Dedifferentiated amniotic fluid mesenchymal stem cell (primary cell): ENCODE measurements at regions not wholly inside any gene's neighbourhood (a gene's known extent, or its start where the extent isn't known, plus 50 kb on each side); places are given as distances from the start of the nearest gene placed in this dataset.
"Not testable (repeated sequence)": the region's sequence is repeated elsewhere in the genome, so short reads cannot be mapped to it uniquely, and the experiment has no call there.

Experiments
- DNase-seq: peaks from one replicate; pipeline ENCODE4 v3.0.0-alpha.2; 2016; ENCODE audit errors: extremely low spot score

GRCh38 chr13:37226971-37227370 lies 121.5 kb upstream of the CSNK1A1L start:
- DNase-seq: no peak

- no peak for DNase-seq
Measured at GRCh38 chr13:37225414-37226070, 120.1 kb upstream of the CSNK1A1L start.

GRCh38 chr13:37216331-37216730 lies 110.9 kb upstream of the CSNK1A1L start:
- no peak for DNase-seq

- no peak for DNase-seq
Measured at GRCh38 chr13:37212826-37213225, 107.4 kb upstream of the CSNK1A1L start.

- DNase-seq: no peak
Measured at GRCh38 chr13:37211487-37211886, 106.0 kb upstream of the CSNK1A1L start.

- no peak for DNase-seq
Measured at GRCh38 chr13:37209621-37210580, 104.4 kb upstream of the CSNK1A1L start.

- DNase-seq: no peak
Measured at GRCh38 chr13:37207691-37208451, 102.4 kb upstream of the CSNK1A1L start.

- DNase-seq: peak; percentile 25
Measured at GRCh38 chr13:37202264-37202663, 96.8 kb upstream of the CSNK1A1L start.

- no peak for DNase-seq
Measured at GRCh38 chr13:37201081-37201480, 95.6 kb upstream of the CSNK1A1L start.

GRCh38 chr13:37198629-37199028 lies 93.2 kb upstream of the CSNK1A1L start:
- DNase-seq: no peak

- no peak for DNase-seq
Measured at GRCh38 chr13:37195621-37196020, 90.2 kb upstream of the CSNK1A1L start.

- peak; percentile 49 for DNase-seq
Measured at GRCh38 chr13:37194428-37194861, 89.0 kb upstream of the CSNK1A1L start.

GRCh38 chr13:37192956-37193355 lies 87.5 kb upstream of the CSNK1A1L start:
- DNase-seq: no peak

- DNase-seq: no peak
Measured at GRCh38 chr13:37187621-37188020, 82.2 kb upstream of the CSNK1A1L start.

- DNase-seq: no peak
Measured at GRCh38 chr13:37187105-37187504, 81.6 kb upstream of the CSNK1A1L start.

GRCh38 chr13:37181620-37182019 lies 76.2 kb upstream of the CSNK1A1L start:
- DNase-seq: no peak

- no peak for DNase-seq
Measured at GRCh38 chr13:37179645-37180044, 74.2 kb upstream of the CSNK1A1L start.

- DNase-seq: no peak
Measured at GRCh38 chr13:37177125-37177524, 71.7 kb upstream of the CSNK1A1L start.

- peak; percentile 71 for DNase-seq
Measured at GRCh38 chr13:37175996-37176395, 70.5 kb upstream of the CSNK1A1L start.

GRCh38 chr13:37173214-37173613 lies 67.8 kb upstream of the CSNK1A1L start:
- peak; percentile 91 for DNase-seq

- DNase-seq: not testable (repeated sequence)
Measured at GRCh38 chr13:37172226-37172625, 66.8 kb upstream of the CSNK1A1L start.

- DNase-seq: no peak
Measured at GRCh38 chr13:37168926-37169325, 63.5 kb upstream of the CSNK1A1L start.
